ENCODE measurements at regions not wholly inside any gene's neighbourhood (a gene's known extent, or its start where the extent isn't known, plus 50 kb on each side); places are given as distances from the start of the nearest gene placed in this dataset.

- no peaks in the 10 kb centered on the region for H3K9me2 ChIP-seq (replicated peaks; ENCODE audit: insufficient read depth, low read length)
- no peak overlapping the region for H2AFZ ChIP-seq (ENCODE audit: low read length)
- DNase-seq, result no peak
Observed at GRCh38 chr7:121796936-121797656, 75.9 kb upstream of the PTPRZ1 start.

GRCh38 chr7:121796381-121796780 lies 76.6 kb upstream of the PTPRZ1 start:
- Histone ChIP-seq H3K9me2 (replicated peaks; ENCODE audit: insufficient read depth, low read length) (no peaks in the 10 kb centered on the region), H4K20me1 (ENCODE audit: insufficient read depth, low read depth, low read length) (no peaks in the 10 kb centered on the region), H3K4me1 (ENCODE audit: low read length) (no peaks in the 10 kb centered on the region), H3K9ac (ENCODE audit: low read length) (no peak overlapping the region), H3K4me2 (ENCODE audit: low read depth, low read length, poor library complexity, severe bottlenecking) (no peak overlapping the region), H3K36me3 (ENCODE audit: insufficient read depth, low read length) (no peaks in the 10 kb centered on the region), H2AFZ (ENCODE audit: low read length) (no peak overlapping the region), H3K27ac (ENCODE audit: low read length) (no peak overlapping the region), H3K79me2 (ENCODE audit: low read length) (no peaks in the 10 kb centered on the region), H3K4me3 (ENCODE audit: low read length) (no peak overlapping the region), H3K9me3 (ENCODE audit: low read length) (no peaks in the 10 kb centered on the region), H3K27me3 (ENCODE audit: low read length) (no peaks in the 10 kb centered on the region)
- DNase-seq, result no peak

More at GRCh38 chr7:121796936-121797656, 75.9 kb upstream of the PTPRZ1 start:
- H3K4me2 ChIP-seq (ENCODE audit: low read depth, low read length, poor library complexity, severe bottlenecking), result no peak overlapping the region
- H3K27me3 ChIP-seq (ENCODE audit: low read length), result no peaks in the 10 kb centered on the region
- no peaks in the 10 kb centered on the region for H3K9me3 ChIP-seq (ENCODE audit: low read length)
- H3K36me3 ChIP-seq (ENCODE audit: insufficient read depth, low read length), result no peaks in the 10 kb centered on the region
- H3K4me1 ChIP-seq (ENCODE audit: low read length), result no peaks in the 10 kb centered on the region
- no peak overlapping the region for H3K9ac ChIP-seq (ENCODE audit: low read length)
- no peaks in the 10 kb centered on the region for H3K79me2 ChIP-seq (ENCODE audit: low read length)
- no peak overlapping the region for H3K27ac ChIP-seq (ENCODE audit: low read length)
- no peaks in the 10 kb centered on the region for H4K20me1 ChIP-seq (ENCODE audit: insufficient read depth, low read depth, low read length)
- no peak overlapping the region for H3K4me3 ChIP-seq (ENCODE audit: low read length)

- no peak overlapping the region for H2AFZ ChIP-seq (ENCODE audit: low read length)
Observed at GRCh38 chr7:121795736-121796135, 77.2 kb upstream of the PTPRZ1 start.

GRCh38 chr7:121793716-121794115 lies 79.2 kb upstream of the PTPRZ1 start:
- Histone ChIP-seq H3K4me1 (ENCODE audit: low read length) (no peaks in the 10 kb centered on the region), H4K20me1 (ENCODE audit: insufficient read depth, low read depth, low read length) (no peaks in the 10 kb centered on the region), H3K9me2 (replicated peaks; ENCODE audit: insufficient read depth, low read length) (no peaks in the 10 kb centered on the region), H3K36me3 (ENCODE audit: insufficient read depth, low read length) (no peaks in the 10 kb centered on the region), H3K9me3 (ENCODE audit: low read length) (peaks cover 5% of the 10 kb centered on the region; the same call in 1 of the 2 replicates), H3K27ac (ENCODE audit: low read length) (no peak overlapping the region), H3K79me2 (ENCODE audit: low read length) (no peaks in the 10 kb centered on the region), H3K4me2 (ENCODE audit: low read depth, low read length, poor library complexity, severe bottlenecking) (no peak overlapping the region), H2AFZ (ENCODE audit: low read length) (no peak overlapping the region), H3K27me3 (ENCODE audit: low read length) (no peaks in the 10 kb centered on the region), H3K4me3 (ENCODE audit: low read length) (no peak overlapping the region), H3K9ac (ENCODE audit: low read length) (no peak overlapping the region)
- DNase-seq, result no peak

More at GRCh38 chr7:121795736-121796135, 77.2 kb upstream of the PTPRZ1 start:
- Histone ChIP-seq H3K27me3 (ENCODE audit: low read length) (no peaks in the 10 kb centered on the region), H3K4me3 (ENCODE audit: low read length) (no peak overlapping the region), H3K9me3 (ENCODE audit: low read length) (peaks cover 5% of the 10 kb centered on the region; the same call in 1 of the 2 replicates), H4K20me1 (ENCODE audit: insufficient read depth, low read depth, low read length) (no peaks in the 10 kb centered on the region), H3K79me2 (ENCODE audit: low read length) (no peaks in the 10 kb centered on the region), H3K27ac (ENCODE audit: low read length) (no peak overlapping the region), H3K9me2 (replicated peaks; ENCODE audit: insufficient read depth, low read length) (no peaks in the 10 kb centered on the region), H3K4me1 (ENCODE audit: low read length) (no peaks in the 10 kb centered on the region), H3K36me3 (ENCODE audit: insufficient read depth, low read length) (no peaks in the 10 kb centered on the region), H3K4me2 (ENCODE audit: low read depth, low read length, poor library complexity, severe bottlenecking) (no peak overlapping the region), H3K9ac (ENCODE audit: low read length) (no peak overlapping the region)
- no peak for DNase-seq

- Histone ChIP-seq H3K9me2 (replicated peaks; ENCODE audit: insufficient read depth, low read length) (no peaks in the 10 kb centered on the region; the same call in 1 of the 2 replicates), H3K79me2 (ENCODE audit: low read length) (no peaks in the 10 kb centered on the region), H3K4me2 (ENCODE audit: low read depth, low read length, poor library complexity, severe bottlenecking) (no peak overlapping the region), H3K36me3 (ENCODE audit: insufficient read depth, low read length) (no peaks in the 10 kb centered on the region), H4K20me1 (ENCODE audit: insufficient read depth, low read depth, low read length) (no peaks in the 10 kb centered on the region), H3K27ac (ENCODE audit: low read length) (no peak overlapping the region), H3K9ac (ENCODE audit: low read length) (no peak overlapping the region), H3K9me3 (ENCODE audit: low read length) (no peaks in the 10 kb centered on the region), H3K4me3 (ENCODE audit: low read length) (no peak overlapping the region), H3K4me1 (ENCODE audit: low read length) (no peaks in the 10 kb centered on the region), H2AFZ (ENCODE audit: low read length) (no peak overlapping the region), H3K27me3 (ENCODE audit: low read length) (no peaks in the 10 kb centered on the region)
- no peak for DNase-seq
Observed at GRCh38 chr7:121777672-121778071, 95.3 kb upstream of the PTPRZ1 start.

- DNase-seq, result no peak
- Histone ChIP-seq H3K79me2 (ENCODE audit: low read length) (no peaks in the 10 kb centered on the region), H3K4me1 (ENCODE audit: low read length) (no peaks in the 10 kb centered on the region), H4K20me1 (ENCODE audit: insufficient read depth, low read depth, low read length) (no peaks in the 10 kb centered on the region), H3K27me3 (ENCODE audit: low read length) (no peaks in the 10 kb centered on the region), H3K9ac (ENCODE audit: low read length) (no peak overlapping the region), H3K4me3 (ENCODE audit: low read length) (no peak overlapping the region), H3K9me2 (replicated peaks; ENCODE audit: insufficient read depth, low read length) (no peaks in the 10 kb centered on the region; the same call in 1 of the 2 replicates), H3K4me2 (ENCODE audit: low read depth, low read length, poor library complexity, severe bottlenecking) (no peak overlapping the region), H3K9me3 (ENCODE audit: low read length) (no peaks in the 10 kb centered on the region), H2AFZ (ENCODE audit: low read length) (no peak overlapping the region), H3K27ac (ENCODE audit: low read length) (no peak overlapping the region), H3K36me3 (ENCODE audit: insufficient read depth, low read length) (no peaks in the 10 kb centered on the region)
Observed at GRCh38 chr7:121774563-121774962, 98.4 kb upstream of the PTPRZ1 start.

GRCh38 chr7:121766676-121767075 lies 106.3 kb upstream of the PTPRZ1 start:
- no peak for DNase-seq
- no peaks in the 10 kb centered on the region for H3K36me3 ChIP-seq (ENCODE audit: insufficient read depth, low read length)
- H3K4me1 ChIP-seq (ENCODE audit: low read length), result no peaks in the 10 kb centered on the region
- H3K4me3 ChIP-seq (ENCODE audit: low read length), result no peak overlapping the region
- H3K9me3 ChIP-seq (ENCODE audit: low read length), result no peaks in the 10 kb centered on the region
- no peak overlapping the region for H3K27ac ChIP-seq (ENCODE audit: low read length)
- no peaks in the 10 kb centered on the region for H3K79me2 ChIP-seq (ENCODE audit: low read length)
- H3K27me3 ChIP-seq (ENCODE audit: low read length), result no peaks in the 10 kb centered on the region
- H4K20me1 ChIP-seq (ENCODE audit: insufficient read depth, low read depth, low read length), result no peaks in the 10 kb centered on the region
- H3K9me2 ChIP-seq (replicated peaks; ENCODE audit: insufficient read depth, low read length), result no peaks in the 10 kb centered on the region
- H3K9ac ChIP-seq (ENCODE audit: low read length), result no peak overlapping the region
- H2AFZ ChIP-seq (ENCODE audit: low read length), result no peak overlapping the region
- no peak overlapping the region for H3K4me2 ChIP-seq (ENCODE audit: low read depth, low read length, poor library complexity, severe bottlenecking)

GRCh38 chr7:121761399-121761798 lies 111.6 kb upstream of the PTPRZ1 start:
- Histone ChIP-seq H2AFZ (ENCODE audit: low read length) (no peak overlapping the region), H3K9me2 (replicated peaks; ENCODE audit: insufficient read depth, low read length) (no peaks in the 10 kb centered on the region), H3K79me2 (ENCODE audit: low read length) (no peaks in the 10 kb centered on the region), H3K27me3 (ENCODE audit: low read length) (no peaks in the 10 kb centered on the region), H4K20me1 (ENCODE audit: insufficient read depth, low read depth, low read length) (no peaks in the 10 kb centered on the region), H3K4me3 (ENCODE audit: low read length) (no peak overlapping the region), H3K4me2 (ENCODE audit: low read depth, low read length, poor library complexity, severe bottlenecking) (no peak overlapping the region), H3K4me1 (ENCODE audit: low read length) (no peaks in the 10 kb centered on the region), H3K9me3 (ENCODE audit: low read length) (no peaks in the 10 kb centered on the region), H3K9ac (ENCODE audit: low read length) (no peak overlapping the region), H3K27ac (ENCODE audit: low read length) (no peak overlapping the region), H3K36me3 (ENCODE audit: insufficient read depth, low read length) (no peaks in the 10 kb centered on the region)
- DNase-seq, result no peak

All from Karpas-422 (cell line).